ENCODE measurements at regions not wholly inside any gene's neighbourhood (a gene's known extent, or its start where the extent isn't known, plus 50 kb on each side); places are given as distances from the start of the nearest gene placed in this dataset.

DNA sequence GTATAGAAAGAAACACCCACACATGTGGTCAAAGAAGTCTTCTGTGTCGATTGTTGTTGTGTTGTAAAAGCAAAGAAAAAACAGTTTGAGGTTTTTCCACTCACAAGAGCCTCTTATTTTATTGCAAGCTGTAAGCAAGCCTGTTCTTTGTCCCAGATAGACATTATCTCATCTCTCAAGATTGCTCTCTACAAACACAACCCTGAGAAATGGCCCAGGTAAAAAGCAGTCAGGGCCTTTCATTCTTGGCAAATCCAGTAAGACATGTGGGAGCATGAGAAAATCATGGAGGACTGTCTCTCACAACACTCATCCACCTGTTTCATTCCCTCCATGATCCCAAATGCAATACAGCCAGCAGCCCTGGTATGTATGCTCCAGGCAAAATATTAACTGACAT, 286.6 kb upstream of the POU5F2 start:
- no peaks in the 10 kb centered on the region for H3K9me3 ChIP-seq (ENCODE audit: low read depth, low read length)
- no peaks in the 10 kb centered on the region for H3K27me3 ChIP-seq (ENCODE audit: insufficient read depth, low read length)
- H3K4me2 ChIP-seq (ENCODE audit: insufficient read depth, low read length) = no peak overlapping the region
- no peaks in the 10 kb centered on the region for H4K20me1 ChIP-seq (ENCODE audit: insufficient read depth, low read length)
- H3K4me1 ChIP-seq (ENCODE audit: insufficient read depth, low read length) = no peaks in the 10 kb centered on the region
- no peak for DNase-seq (ENCODE audit: insufficient read length, low spot score, missing footprints)
- no peak overlapping the region for H2AFZ ChIP-seq (ENCODE audit: low read length)
- H3K27ac ChIP-seq (ENCODE audit: low read depth, low read length) = no peak overlapping the region
- H3K79me2 ChIP-seq (ENCODE audit: insufficient read depth, low read length) = no peaks in the 10 kb centered on the region
- H3K36me3 ChIP-seq (ENCODE audit: insufficient read depth, low read length) = no peaks in the 10 kb centered on the region
- no peak overlapping the region for H3K4me3 ChIP-seq (ENCODE audit: insufficient read depth, low read length)
- TF ChIP-seq, protein P1, sequence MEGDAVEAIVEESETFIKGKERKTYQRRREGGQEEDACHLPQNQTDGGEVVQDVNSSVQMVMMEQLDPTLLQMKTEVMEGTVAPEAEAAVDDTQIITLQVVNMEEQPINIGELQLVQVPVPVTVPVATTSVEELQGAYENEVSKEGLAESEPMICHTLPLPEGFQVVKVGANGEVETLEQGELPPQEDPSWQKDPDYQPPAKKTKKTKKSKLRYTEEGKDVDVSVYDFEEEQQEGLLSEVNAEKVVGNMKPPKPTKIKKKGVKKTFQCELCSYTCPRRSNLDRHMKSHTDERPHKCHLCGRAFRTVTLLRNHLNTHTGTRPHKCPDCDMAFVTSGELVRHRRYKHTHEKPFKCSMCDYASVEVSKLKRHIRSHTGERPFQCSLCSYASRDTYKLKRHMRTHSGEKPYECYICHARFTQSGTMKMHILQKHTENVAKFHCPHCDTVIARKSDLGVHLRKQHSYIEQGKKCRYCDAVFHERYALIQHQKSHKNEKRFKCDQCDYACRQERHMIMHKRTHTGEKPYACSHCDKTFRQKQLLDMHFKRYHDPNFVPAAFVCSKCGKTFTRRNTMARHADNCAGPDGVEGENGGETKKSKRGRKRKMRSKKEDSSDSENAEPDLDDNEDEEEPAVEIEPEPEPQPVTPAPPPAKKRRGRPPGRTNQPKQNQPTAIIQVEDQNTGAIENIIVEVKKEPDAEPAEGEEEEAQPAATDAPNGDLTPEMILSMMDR (IDR thresholded peaks at IDR 0.05; ENCODE audit: extremely low read depth, low read depth, low read length) = no peak

DNA sequence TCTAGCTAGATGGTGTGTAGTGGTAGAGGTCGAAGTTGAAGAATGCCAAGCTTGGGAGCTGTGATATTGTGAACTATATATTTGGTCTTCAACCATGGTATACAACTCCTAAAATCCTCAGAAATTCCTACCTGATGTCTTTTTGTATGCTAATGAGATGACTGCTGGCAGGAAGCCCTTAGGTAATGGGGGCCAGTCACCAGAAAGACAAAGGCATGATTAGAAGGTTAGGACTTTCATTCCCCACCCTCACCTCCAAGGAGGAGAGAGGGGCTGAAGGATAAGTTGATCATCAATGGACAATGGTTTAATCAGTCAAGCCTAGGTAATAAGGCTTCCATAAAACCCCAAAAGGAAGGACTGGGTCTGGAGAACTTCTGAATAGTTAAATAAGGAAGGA, 285.7 kb upstream of the POU5F2 start:
- TF ChIP-seq, protein P1 (IDR thresholded peaks at IDR 0.05; ENCODE audit: extremely low read depth, low read depth, low read length) = no peak
- H3K79me2 ChIP-seq (ENCODE audit: insufficient read depth, low read length) = no peaks in the 10 kb centered on the region
- DNase-seq (ENCODE audit: insufficient read length, low spot score, missing footprints) = no peak
- no peak overlapping the region for H3K4me3 ChIP-seq (ENCODE audit: insufficient read depth, low read length)
- no peak overlapping the region for H2AFZ ChIP-seq (ENCODE audit: low read length)
- no peaks in the 10 kb centered on the region for H4K20me1 ChIP-seq (ENCODE audit: insufficient read depth, low read length)
- no peaks in the 10 kb centered on the region for H3K4me1 ChIP-seq (ENCODE audit: insufficient read depth, low read length)
- H3K36me3 ChIP-seq (ENCODE audit: insufficient read depth, low read length) = no peaks in the 10 kb centered on the region
- no peak overlapping the region for H3K27ac ChIP-seq (ENCODE audit: low read depth, low read length)
- H3K27me3 ChIP-seq (ENCODE audit: insufficient read depth, low read length) = no peaks in the 10 kb centered on the region
- H3K9me3 ChIP-seq (ENCODE audit: low read depth, low read length) = no peaks in the 10 kb centered on the region
- H3K4me2 ChIP-seq (ENCODE audit: insufficient read depth, low read length) = no peak overlapping the region

DNA sequence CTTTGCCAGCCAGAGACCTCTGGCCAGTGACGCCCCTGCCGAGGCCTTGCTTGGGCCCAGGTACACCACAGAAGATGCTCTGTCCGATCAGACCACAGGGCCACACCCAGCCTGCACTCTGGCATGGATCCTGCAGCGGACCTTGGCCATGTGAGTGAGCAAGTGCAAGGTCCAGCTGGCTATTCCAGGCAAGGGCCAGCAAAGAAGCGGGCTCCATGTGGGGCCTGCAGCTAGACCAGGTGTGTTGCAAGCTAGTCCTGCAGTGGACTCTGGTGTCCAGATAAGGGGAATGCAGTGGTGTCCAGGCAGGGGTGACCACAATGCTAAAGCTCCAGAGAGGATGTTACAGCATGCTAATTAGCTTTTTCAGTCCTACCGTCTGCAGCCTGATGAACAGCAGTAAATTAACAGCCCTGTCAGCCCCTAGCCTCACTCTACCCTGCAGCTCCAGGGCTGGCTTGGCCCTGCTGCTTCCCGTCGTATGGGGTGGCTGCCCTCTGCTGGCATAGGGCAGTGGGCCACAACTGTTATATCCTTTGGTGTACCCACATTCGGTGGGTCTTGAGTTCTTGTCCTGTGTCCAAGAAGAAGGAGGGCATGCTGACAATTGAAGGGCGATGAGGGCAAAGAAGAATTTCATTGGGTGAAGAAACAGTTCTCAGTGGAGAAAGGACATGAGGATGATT, 284.5 kb upstream of the POU5F2 start:
- Histone ChIP-seq H3K9me3 (ENCODE audit: low read depth, low read length) (no peaks in the 10 kb centered on the region), H3K4me2 (ENCODE audit: insufficient read depth, low read length) (no peak overlapping the region), H3K36me3 (ENCODE audit: insufficient read depth, low read length) (no peaks in the 10 kb centered on the region), H3K27ac (ENCODE audit: low read depth, low read length) (no peak overlapping the region), H3K4me1 (ENCODE audit: insufficient read depth, low read length) (peaks cover 5% of the 10 kb centered on the region), H3K4me3 (ENCODE audit: insufficient read depth, low read length) (no peak overlapping the region), H4K20me1 (ENCODE audit: insufficient read depth, low read length) (no peaks in the 10 kb centered on the region), H3K27me3 (ENCODE audit: insufficient read depth, low read length) (no peaks in the 10 kb centered on the region), H2AFZ (ENCODE audit: low read length) (no peak overlapping the region), H3K79me2 (ENCODE audit: insufficient read depth, low read length) (no peaks in the 10 kb centered on the region)
- TF ChIP-seq, protein P1 (IDR thresholded peaks at IDR 0.05; ENCODE audit: extremely low read depth, low read depth, low read length) = no peak
- DNase-seq (ENCODE audit: insufficient read length, low spot score, missing footprints) = no peak

DNA sequence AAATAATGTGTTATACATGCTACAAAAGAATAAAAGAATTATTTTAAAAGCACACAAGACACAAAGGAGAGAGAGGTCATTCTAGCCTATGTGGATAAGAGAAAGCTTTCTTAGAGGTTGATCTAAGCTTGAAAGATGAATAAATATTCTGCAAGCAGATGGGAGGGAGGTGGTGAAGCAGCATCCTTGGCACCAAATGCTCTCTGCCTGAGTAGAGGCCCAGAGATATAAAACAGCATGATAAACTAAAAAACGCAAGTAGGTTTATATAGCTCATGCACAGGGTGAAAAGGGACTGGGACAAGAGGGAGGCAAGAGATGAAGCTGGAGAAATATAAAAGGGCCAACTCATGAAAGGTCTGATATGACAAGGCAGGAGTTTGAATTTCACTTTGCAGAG, 283.2 kb upstream of the POU5F2 start:
- no peak for DNase-seq (ENCODE audit: insufficient read length, low spot score, missing footprints)
- no peak overlapping the region for H3K4me2 ChIP-seq (ENCODE audit: insufficient read depth, low read length)

More for the DNA sequence above, 283.2 kb upstream of the POU5F2 start:
- Histone ChIP-seq H3K79me2 (ENCODE audit: insufficient read depth, low read length) (no peaks in the 10 kb centered on the region), H3K36me3 (ENCODE audit: insufficient read depth, low read length) (no peaks in the 10 kb centered on the region), H3K27ac (ENCODE audit: low read depth, low read length) (no peak overlapping the region), H2AFZ (ENCODE audit: low read length) (no peak overlapping the region), H3K9me3 (ENCODE audit: low read depth, low read length) (no peaks in the 10 kb centered on the region), H3K4me3 (ENCODE audit: insufficient read depth, low read length) (no peak overlapping the region), H3K4me1 (ENCODE audit: insufficient read depth, low read length) (peaks cover 5% of the 10 kb centered on the region), H3K27me3 (ENCODE audit: insufficient read depth, low read length) (no peaks in the 10 kb centered on the region), H4K20me1 (ENCODE audit: insufficient read depth, low read length) (no peaks in the 10 kb centered on the region)
- TF ChIP-seq, protein P1 (IDR thresholded peaks at IDR 0.05; ENCODE audit: extremely low read depth, low read depth, low read length) = no peak
